Activated CD4-positive, alpha-beta T cell treated with anti-CD3 and anti-CD28 coated beads, Interleukin-2, Interleukin-6, amounts not matched to agents 100 ng/mL and 50 ng/mL, durations not matched to agents 16 hours and 8 hours (primary cell): ENCODE measurements at regions not wholly inside any gene's neighbourhood (a gene's known extent, or its start where the extent isn't known, plus 50 kb on each side); places are given as distances from the start of the nearest gene placed in this dataset.

Source experiments
- DNase-seq: peaks from one replicate; pipeline ENCODE4 v3.0.0-alpha.2; 2020

DNA sequence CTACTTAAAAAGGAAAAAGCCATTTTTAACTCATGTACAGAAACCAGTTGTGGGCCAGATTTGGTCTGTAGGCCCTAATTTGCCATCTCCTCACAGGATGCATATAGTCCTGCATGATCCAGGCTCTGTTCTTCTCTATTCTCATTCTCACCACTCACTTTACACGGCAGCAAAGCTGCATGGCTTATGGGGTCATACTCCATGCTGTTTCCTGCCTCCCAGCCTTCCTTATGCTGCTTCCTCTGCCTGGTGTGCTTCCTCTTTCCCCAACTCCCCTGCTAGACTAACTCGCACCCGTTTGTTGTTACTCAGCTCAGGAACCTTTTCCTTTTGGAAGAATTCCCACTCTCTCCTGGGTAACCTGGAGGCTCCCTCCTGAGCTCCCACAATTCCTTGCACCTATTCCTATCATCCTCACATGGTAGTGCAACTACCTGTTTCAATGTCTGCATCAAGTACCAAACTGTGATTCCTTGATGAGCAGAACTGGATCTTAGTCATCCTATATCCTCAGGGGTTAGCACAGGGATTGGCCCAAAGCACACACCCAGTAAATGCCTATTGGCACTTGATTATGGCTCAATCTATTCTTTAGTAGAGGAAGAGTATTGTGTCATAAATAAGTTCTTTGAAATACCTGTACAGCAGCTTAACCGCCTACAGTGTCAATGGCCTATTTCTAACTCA, 172.1 kb upstream of the MITF start:
- no peak for DNase-seq

GRCh38 chr3:69566275-69566674, 173.0 kb upstream of the MITF start:
- DNase-seq: no peak

DNA sequence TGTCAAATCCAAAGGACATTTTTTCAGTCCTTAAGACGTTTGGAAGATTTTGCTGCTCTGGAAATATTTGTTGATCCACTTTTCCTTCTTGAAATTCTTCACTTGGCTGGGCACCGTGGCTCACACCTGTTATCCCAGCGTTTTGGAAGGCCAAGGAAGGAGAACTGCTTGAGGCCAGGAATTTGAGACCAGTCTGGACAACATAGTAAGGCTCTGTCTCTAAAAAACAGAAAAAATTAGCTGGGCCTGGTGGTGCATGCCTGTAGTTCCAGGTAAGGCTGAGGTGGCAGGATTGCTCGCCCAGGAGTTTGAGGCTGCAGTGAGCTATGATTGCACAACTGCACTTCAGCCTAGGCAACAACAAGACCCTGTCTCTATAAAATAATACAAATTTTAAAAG, 173.9 kb upstream of the MITF start:
- no peak for DNase-seq

DNA sequence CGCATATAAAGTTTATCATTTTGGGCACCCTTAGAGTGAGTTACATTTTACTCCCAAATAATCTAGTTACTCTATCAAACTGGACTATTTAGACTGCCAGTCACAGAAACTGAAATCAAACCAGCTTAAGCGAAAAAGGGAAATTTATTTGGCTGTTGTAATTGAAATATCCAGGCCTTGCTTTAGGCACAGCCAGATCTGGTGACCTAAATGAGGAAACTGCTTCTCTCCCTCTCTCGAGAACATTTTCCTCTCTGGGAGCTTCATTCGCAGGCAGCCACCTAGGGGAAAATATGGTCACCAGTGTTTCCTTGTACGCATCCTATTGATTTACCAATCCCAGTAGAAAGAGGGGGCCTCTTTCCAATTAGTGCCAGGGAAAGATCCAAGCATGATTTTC, 175.3 kb upstream of the MITF start:
- DNase-seq: no peak

- no peak for DNase-seq
Observed at GRCh38 chr3:69563151-69563550, 176.1 kb upstream of the MITF start.

- DNase-seq: no peak
Observed at GRCh38 chr3:69562020-69562419, 176.1 kb upstream of the FRMD4B start.

- DNase-seq: no peak
Observed at GRCh38 chr3:69560818-69561217, 174.9 kb upstream of the FRMD4B start.

DNA sequence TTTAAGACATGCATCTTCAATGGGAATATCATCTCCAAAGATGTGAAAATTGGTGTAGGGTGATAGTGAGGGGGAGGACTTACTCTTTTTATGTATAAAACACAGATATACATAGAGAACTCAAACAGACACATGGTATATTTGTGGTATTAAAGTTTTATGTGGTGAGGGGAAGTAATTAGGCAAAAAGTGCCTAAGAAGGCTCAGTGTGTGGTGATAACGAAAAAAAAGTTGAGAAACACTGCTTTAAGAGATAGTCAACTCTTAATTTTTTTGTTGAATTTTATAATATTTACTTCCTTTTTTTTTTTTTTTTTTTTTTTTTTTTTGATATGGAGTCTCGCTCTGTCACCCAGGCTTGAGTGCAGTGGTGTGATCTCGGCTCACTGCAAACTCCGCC, 174.2 kb upstream of the FRMD4B start:
- no peak for DNase-seq

GRCh38 chr3:69558912-69559311, 173.0 kb upstream of the FRMD4B start:
- no peak for DNase-seq

DNA sequence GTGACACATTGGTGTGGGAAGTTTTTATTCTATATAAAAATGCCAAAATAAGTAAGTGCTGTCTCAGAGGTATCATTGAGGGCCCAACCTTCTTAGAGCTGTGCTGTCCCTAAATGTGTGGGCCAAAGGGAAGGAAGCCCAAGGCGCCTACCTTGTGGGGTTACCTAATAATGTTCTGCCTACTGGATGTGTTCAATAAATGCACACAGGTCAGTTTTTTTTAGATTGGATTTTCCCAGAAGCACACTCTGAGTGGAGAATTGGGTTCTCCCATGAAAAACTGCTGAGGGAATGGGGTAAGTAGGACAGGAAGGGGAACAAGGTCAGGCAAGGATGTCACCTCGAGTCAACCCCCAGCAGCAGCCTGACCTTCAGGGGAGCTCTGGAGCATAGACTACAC, 168.7 kb upstream of the FRMD4B start:
- no peak for DNase-seq

- DNase-seq: no peak
Observed at GRCh38 chr3:69553888-69554287, 168.0 kb upstream of the FRMD4B start.

GRCh38 chr3:69547461-69547880, 161.6 kb upstream of the FRMD4B start:
- DNase-seq: no peak

DNA sequence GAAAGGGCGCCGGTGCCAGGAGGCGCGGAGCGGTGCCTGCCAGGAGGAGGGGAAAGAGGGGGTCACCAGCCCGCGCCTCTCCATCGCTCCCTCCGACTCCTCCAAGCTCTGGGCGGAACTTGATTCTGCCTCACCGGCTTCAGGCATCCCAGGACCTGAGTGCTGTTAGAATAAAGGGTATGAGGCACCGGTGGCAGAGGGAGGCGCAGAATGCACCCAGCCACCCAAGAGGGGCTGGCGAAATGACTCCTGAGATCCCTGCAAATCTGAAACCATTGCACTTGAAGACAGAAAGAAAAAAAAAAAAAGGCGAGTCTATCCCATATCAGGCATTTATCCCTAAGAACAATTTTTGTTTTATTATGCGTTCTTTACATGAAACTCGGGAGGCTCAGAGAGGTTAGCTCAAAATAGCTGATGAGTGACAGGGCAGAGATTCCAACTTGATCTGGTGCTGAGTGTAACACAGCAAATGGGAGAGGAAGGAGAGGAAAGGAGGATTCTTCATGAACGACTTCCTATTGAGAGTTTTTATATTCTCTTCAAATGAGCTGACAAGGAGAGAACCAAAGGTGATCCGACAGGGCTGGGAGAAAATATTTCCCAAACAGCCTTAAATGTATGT, 157.0 kb upstream of the FRMD4B start:
- no peak for DNase-seq

- no peak for DNase-seq
Observed at GRCh38 chr3:69542089-69542804, 156.4 kb upstream of the FRMD4B start.

DNA sequence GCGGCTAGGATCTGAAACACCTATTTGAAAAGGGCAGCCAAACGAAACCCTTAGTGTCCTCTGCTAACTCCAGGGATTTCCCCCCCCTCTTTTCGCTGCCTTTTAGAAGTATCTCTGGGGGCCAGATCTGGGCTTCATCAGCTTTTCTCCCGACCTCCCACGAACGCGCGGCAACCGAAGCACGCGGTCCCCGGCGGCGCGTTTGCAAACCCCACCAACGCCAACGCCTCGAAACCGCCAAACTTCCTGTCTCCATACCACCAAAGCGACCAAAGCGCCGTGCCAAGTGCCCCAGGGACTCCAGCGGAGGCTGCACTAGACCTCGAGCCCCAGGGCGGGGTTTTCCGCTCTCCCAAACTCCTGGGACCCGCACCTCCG, 155.8 kb upstream of the FRMD4B start:
- peak; percentile 2 for DNase-seq

GRCh38 chr3:69540706-69541581, 155.1 kb upstream of the FRMD4B start:
- no peak for DNase-seq

GRCh38 chr3:69539134-69539533, 153.2 kb upstream of the FRMD4B start:
- no peak for DNase-seq

DNA sequence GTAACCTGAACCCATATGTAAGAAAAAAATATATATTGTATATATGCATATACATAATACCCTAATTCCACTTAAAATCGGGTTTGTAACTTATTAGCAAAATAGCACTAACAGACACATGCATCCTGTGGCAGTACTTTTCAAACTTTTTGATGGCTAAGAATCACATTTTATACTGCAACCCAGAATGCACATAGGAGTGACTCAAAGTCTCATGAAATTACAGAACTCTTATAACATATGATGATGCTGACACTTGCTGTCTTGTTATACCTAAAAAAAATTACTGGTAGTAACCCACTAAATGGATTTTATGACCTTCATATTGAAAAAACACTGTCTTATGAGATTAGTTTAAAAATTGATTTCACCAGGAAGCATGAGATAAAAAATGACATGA, 152.4 kb upstream of the FRMD4B start:
- DNase-seq: no peak

- DNase-seq: no peak
Observed at GRCh38 chr3:69536306-69537020, 150.6 kb upstream of the FRMD4B start.

- DNase-seq: no peak
Observed at GRCh38 chr3:69535613-69536012, 149.7 kb upstream of the FRMD4B start.

DNA sequence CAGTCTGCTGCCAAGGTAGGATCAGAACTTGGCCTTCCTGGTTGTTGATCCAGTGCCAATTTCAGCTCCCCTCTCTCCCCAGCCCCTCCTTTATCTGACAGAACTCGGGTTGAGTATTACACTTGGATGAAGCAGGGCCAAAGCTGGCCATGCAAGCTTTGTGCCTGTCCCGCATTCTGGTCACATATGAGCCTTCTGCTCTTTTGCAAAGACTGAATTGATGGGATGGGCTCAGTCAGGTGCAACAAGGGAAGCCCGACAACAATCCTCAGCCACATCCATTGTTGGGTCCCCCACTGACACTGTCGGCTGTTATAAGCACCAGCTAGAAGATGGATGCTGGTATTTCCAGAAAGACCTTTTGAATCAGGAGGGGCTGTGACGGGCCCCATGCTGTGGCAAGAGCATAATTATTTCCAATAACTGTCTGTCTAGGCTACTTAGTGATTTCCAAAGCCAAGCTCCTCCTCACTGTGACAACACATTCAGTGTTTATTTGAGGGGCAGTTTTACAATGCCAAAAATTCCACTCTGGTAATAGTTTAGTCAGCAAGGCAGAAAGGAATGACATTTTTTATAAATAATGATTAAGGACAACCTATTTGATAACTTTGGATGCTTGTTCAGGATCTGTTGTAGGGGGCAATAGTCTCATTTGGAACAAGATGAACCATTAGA, 146.8 kb upstream of the FRMD4B start:
- no peak for DNase-seq
